ENCODE measurements at regions not wholly inside any gene's neighbourhood (a gene's known extent, or its start where the extent isn't known, plus 50 kb on each side); places are given as distances from the start of the nearest gene placed in this dataset.

- no peaks in the 10 kb centered on the region for H3K4me1 ChIP-seq (ENCODE audit: control insufficient read depth in 1 of 2, insufficient read depth in 2 of 2, low read length in 2 of 2)
- DNase-seq, result no peak
- H3K4me1 Mint-ChIP-seq, result no peaks in the 10 kb centered on the region
- H3K79me2 ChIP-seq (ENCODE audit: insufficient read depth, low read length), result no peaks in the 10 kb centered on the region
- H2AFZ ChIP-seq (ENCODE audit: insufficient read depth, low read depth, low read length, poor library complexity, severe bottlenecking), result no peak overlapping the region
- no peak overlapping the region for H3K4me2 ChIP-seq (replicated peaks; ENCODE audit: extremely low read depth, low read length, poor library complexity, severe bottlenecking)
- peaks cover 0 to 1% (median 0%) of the 10 kb centered on the region in 7 donors for H3K9me3 Mint-ChIP-seq
- H3K27ac Mint-ChIP-seq, result peak overlapping the region in 1 of 7 donors; percentile 60
- H4K20me1 ChIP-seq (ENCODE audit: insufficient read depth, low read length), result no peaks in the 10 kb centered on the region
- H3K27me3 ChIP-seq (ENCODE audit: control insufficient read depth in 2 of 2, insufficient read depth in 2 of 2, low read length in 2 of 2), result peaks cover 0 to 3% of the 10 kb centered on the region in 2 donors
- H3K4me3 ChIP-seq (replicated peaks in 1 of 3; ENCODE audit: low read depth in 2 of 3, low read length in 3 of 3), result no peak overlapping the region
- H3K9me3 ChIP-seq (replicated peaks in 1 of 2; ENCODE audit: control insufficient read depth in 1 of 2, insufficient read depth in 1 of 2, low read length in 2 of 2), result no peaks in the 10 kb centered on the region
- no peak overlapping the region for H3K4me3 Mint-ChIP-seq
- no peaks in the 10 kb centered on the region for H3K36me3 ChIP-seq (replicated peaks in 1 of 2; ENCODE audit: control insufficient read depth in 1 of 2, insufficient read depth in 2 of 2, low read length in 2 of 2)
- TF ChIP-seq, protein P1, sequence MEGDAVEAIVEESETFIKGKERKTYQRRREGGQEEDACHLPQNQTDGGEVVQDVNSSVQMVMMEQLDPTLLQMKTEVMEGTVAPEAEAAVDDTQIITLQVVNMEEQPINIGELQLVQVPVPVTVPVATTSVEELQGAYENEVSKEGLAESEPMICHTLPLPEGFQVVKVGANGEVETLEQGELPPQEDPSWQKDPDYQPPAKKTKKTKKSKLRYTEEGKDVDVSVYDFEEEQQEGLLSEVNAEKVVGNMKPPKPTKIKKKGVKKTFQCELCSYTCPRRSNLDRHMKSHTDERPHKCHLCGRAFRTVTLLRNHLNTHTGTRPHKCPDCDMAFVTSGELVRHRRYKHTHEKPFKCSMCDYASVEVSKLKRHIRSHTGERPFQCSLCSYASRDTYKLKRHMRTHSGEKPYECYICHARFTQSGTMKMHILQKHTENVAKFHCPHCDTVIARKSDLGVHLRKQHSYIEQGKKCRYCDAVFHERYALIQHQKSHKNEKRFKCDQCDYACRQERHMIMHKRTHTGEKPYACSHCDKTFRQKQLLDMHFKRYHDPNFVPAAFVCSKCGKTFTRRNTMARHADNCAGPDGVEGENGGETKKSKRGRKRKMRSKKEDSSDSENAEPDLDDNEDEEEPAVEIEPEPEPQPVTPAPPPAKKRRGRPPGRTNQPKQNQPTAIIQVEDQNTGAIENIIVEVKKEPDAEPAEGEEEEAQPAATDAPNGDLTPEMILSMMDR (IDR thresholded peaks at IDR 0.05), result no peak
- H3K27ac ChIP-seq (ENCODE audit: low read depth in 1 of 2, low read length in 2 of 2), result no peak overlapping the region
- H3K27me3 Mint-ChIP-seq (ENCODE audit: low read depth in 3 of 3), result peaks cover 2 to 9% (median 8%) of the 10 kb centered on the region in 3 donors
- no peak overlapping the region for H3K9ac ChIP-seq (ENCODE audit: insufficient read depth, low read length, poor library complexity, severe bottlenecking)
- WGBS (ENCODE audit: insufficient coverage), result 100% methylated on average over 2 of the region's 7 CpGs
- intact Hi-C loops (cut with micrococcal nuclease), result no loop called here
- H3K36me3 Mint-ChIP-seq, result no peaks in the 10 kb centered on the region
Measured at GRCh38 chr14:35480119-35480769, 53.7 kb upstream of the INSM2 start.

GRCh38 chr14:35482994-35483515 lies 50.9 kb upstream of the INSM2 start:
- no peaks in the 10 kb centered on the region for H3K4me1 ChIP-seq (ENCODE audit: control insufficient read depth in 1 of 2, insufficient read depth in 2 of 2, low read length in 2 of 2)
- H3K36me3 ChIP-seq (replicated peaks in 1 of 2; ENCODE audit: control insufficient read depth in 1 of 2, insufficient read depth in 2 of 2, low read length in 2 of 2), result no peaks in the 10 kb centered on the region
- intact Hi-C loops (cut with micrococcal nuclease), result no loop called here
- Mint-ChIP-seq H3K4me1 (no peaks in the 10 kb centered on the region), H3K27me3 (ENCODE audit: low read depth in 3 of 3) (peaks cover 2 to 6% (median 4%) of the 10 kb centered on the region in 3 donors), H3K36me3 (no peaks in the 10 kb centered on the region), H3K4me3 (no peak overlapping the region), H3K9me3 (peaks cover 0 to 2% (median 0%) of the 10 kb centered on the region in 7 donors), H3K27ac (no peak overlapping the region)
- TF ChIP-seq, protein P1 (IDR thresholded peaks at IDR 0.05), result no peak
- no peak overlapping the region for H3K4me3 ChIP-seq (replicated peaks in 1 of 3; ENCODE audit: low read depth in 2 of 3, low read length in 3 of 3)
- no peak overlapping the region for H3K27ac ChIP-seq (ENCODE audit: low read depth in 1 of 2, low read length in 2 of 2)
- no peaks in the 10 kb centered on the region for H3K9me3 ChIP-seq (replicated peaks in 1 of 2; ENCODE audit: control insufficient read depth in 1 of 2, insufficient read depth in 1 of 2, low read length in 2 of 2)
- no peak overlapping the region for H2AFZ ChIP-seq (ENCODE audit: insufficient read depth, low read depth, low read length, poor library complexity, severe bottlenecking)
- H3K27me3 ChIP-seq (ENCODE audit: control insufficient read depth in 2 of 2, insufficient read depth in 2 of 2, low read length in 2 of 2), result peaks cover 0 to 3% of the 10 kb centered on the region in 2 donors
- H3K9ac ChIP-seq (ENCODE audit: insufficient read depth, low read length, poor library complexity, severe bottlenecking), result no peak overlapping the region
- no peaks in the 10 kb centered on the region for H3K79me2 ChIP-seq (ENCODE audit: insufficient read depth, low read length)
- WGBS (ENCODE audit: insufficient coverage), result no CpG with 5 or more reads among the region's 1 CpG
- DNase-seq, result no peak
- H3K4me2 ChIP-seq (replicated peaks; ENCODE audit: extremely low read depth, low read length, poor library complexity, severe bottlenecking), result no peak overlapping the region
- no peaks in the 10 kb centered on the region for H4K20me1 ChIP-seq (ENCODE audit: insufficient read depth, low read length)
